ENCODE measurements at regions not wholly inside any gene's neighbourhood (a gene's known extent, or its start where the extent isn't known, plus 50 kb on each side); places are given as distances from the start of the nearest gene placed in this dataset.

GRCh38 chr1:198465201-198466144 is 75.0 kb downstream of the ATP6V1G3 start:
- no peak for TF ChIP-seq POLR2A (IDR thresholded peaks at IDR 0.05)
- TF ChIP-seq, protein P1, sequence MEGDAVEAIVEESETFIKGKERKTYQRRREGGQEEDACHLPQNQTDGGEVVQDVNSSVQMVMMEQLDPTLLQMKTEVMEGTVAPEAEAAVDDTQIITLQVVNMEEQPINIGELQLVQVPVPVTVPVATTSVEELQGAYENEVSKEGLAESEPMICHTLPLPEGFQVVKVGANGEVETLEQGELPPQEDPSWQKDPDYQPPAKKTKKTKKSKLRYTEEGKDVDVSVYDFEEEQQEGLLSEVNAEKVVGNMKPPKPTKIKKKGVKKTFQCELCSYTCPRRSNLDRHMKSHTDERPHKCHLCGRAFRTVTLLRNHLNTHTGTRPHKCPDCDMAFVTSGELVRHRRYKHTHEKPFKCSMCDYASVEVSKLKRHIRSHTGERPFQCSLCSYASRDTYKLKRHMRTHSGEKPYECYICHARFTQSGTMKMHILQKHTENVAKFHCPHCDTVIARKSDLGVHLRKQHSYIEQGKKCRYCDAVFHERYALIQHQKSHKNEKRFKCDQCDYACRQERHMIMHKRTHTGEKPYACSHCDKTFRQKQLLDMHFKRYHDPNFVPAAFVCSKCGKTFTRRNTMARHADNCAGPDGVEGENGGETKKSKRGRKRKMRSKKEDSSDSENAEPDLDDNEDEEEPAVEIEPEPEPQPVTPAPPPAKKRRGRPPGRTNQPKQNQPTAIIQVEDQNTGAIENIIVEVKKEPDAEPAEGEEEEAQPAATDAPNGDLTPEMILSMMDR (IDR thresholded peaks at IDR 0.05) = peak; percentile 64 to 70 (median 66)
- Histone ChIP-seq H3K4me3 (no peak overlapping the region), H3K27me3 (no peaks in the 10 kb centered on the region), H3K36me3 (no peaks in the 10 kb centered on the region), H3K27ac (no peak overlapping the region), H3K9me3 (no peaks in the 10 kb centered on the region), H3K4me1 (no peaks in the 10 kb centered on the region)
- peak; percentile 72 to 80 (median 72) for ATAC-seq
- no peak for DNase-seq
- 31% methylated on average over 3 of the region's 3 CpGs for WGBS (ENCODE audit: insufficient coverage, low coverage, low lambda C conversion rate, missing lambda C conversion rate)
- intact Hi-C loops (cut with DNase I) = no loop called here

DNA sequence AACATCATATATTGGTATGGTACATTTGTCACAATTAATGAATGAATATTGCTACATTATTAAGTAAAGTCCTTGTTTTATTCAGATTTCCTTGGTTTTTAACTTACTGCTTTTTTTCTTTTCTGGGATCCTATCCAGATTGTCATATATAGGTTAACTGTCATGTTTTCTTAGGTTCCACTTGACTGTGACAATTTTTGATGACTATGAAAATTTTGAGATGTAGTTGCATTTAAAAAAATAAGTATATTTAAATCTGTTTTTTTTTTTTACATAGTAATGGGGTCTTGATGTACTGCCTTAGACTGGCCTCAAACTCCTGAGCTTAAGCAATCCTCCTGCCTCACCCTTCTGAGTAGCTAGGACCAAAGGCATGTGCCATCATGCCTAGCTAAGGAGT is 76.8 kb downstream of the ATP6V1G3 start:
- no peak for DNase-seq
- H3K9me3 ChIP-seq = no peaks in the 10 kb centered on the region
- intact Hi-C loops (cut with DNase I) = no loop called here

DNA sequence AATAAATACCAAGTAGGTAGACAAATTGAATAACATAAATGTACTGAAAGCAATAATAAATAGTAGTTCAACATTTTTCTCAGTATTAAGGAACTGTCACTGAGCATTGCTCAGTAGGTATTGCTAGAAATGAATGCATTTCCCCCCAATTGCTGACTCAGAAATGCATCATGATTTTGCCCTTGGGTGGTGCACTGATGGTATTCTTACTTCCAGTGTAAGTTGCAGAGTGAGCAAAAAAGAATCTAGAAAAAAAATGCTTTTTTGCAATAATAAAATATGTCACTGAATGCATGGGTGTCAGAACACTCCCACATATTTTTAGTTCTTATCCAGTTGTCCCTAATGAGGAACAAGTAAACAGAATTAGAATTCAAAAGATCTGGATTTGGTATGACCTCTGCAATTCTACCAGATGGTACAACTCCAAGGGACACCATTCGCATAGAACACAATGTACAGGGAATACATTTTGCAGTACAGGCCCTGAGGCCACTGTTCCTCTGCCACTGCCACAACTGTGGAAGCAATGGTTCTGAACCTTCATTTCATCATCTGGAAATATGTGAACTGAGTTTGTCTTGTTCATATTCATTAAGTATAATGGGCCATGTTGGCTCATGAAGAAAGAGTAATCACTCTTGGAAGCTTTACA is 78.0 kb downstream of the ATP6V1G3 start:
- no peaks in the 10 kb centered on the region for H3K9me3 ChIP-seq
- H3K36me3 ChIP-seq = no peaks in the 10 kb centered on the region
- TF ChIP-seq, protein P1 (IDR thresholded peaks at IDR 0.05) = no peak
- TF ChIP-seq POLR2A (IDR thresholded peaks at IDR 0.05) = no peak
- no peaks in the 10 kb centered on the region for H3K27me3 ChIP-seq
- no peaks in the 10 kb centered on the region for H3K4me1 ChIP-seq
- H3K4me3 ChIP-seq = no peak overlapping the region
- 78% methylated on average over 1 of the region's 1 CpG for WGBS (ENCODE audit: insufficient coverage, low coverage, low lambda C conversion rate, missing lambda C conversion rate)
- intact Hi-C loops (cut with DNase I) = no loop called here
- DNase-seq (no peak), ATAC-seq (peak in 2 of 4 donors; percentile 28 to 33)
- no peak overlapping the region for H3K27ac ChIP-seq

More for the DNA sequence above, 76.8 kb downstream of the ATP6V1G3 start:
- TF ChIP-seq, protein P1 (IDR thresholded peaks at IDR 0.05) = no peak
- no peak for TF ChIP-seq POLR2A (IDR thresholded peaks at IDR 0.05)
- ATAC-seq = no peak
- no peaks in the 10 kb centered on the region for H3K27me3 ChIP-seq
- no peak overlapping the region for H3K27ac ChIP-seq
- H3K4me1 ChIP-seq = no peaks in the 10 kb centered on the region
- H3K4me3 ChIP-seq = no peak overlapping the region
- no peaks in the 10 kb centered on the region for H3K36me3 ChIP-seq

- Histone ChIP-seq H3K9me3 (no peaks in the 10 kb centered on the region), H3K27me3 (no peaks in the 10 kb centered on the region), H3K36me3 (no peaks in the 10 kb centered on the region), H3K4me3 (no peak overlapping the region), H3K27ac (no peak overlapping the region), H3K4me1 (no peaks in the 10 kb centered on the region)
- WGBS (ENCODE audit: insufficient coverage, low coverage, low lambda C conversion rate, missing lambda C conversion rate) = 77% methylated on average over 3 of the region's 3 CpGs
- intact Hi-C loops (cut with DNase I) = no loop called here
- DNase-seq (no peak), ATAC-seq (no peak)
- TF ChIP-seq POLR2A (IDR thresholded peaks at IDR 0.05) = no peak
Measured at GRCh38 chr1:198455966-198456365, 84.5 kb downstream of the ATP6V1G3 start.
